SK-N-SH (cell line): ENCODE measurements at regions not wholly inside any gene's neighbourhood (a gene's known extent, or its start where the extent isn't known, plus 50 kb on each side); places are given as distances from the start of the nearest gene placed in this dataset.

Experiments used
- CTCF ChIP-seq: fragments of 200-600 bp; sonication (generic); IDR thresholded peaks from 2 replicates; pipeline ENCODE4 v1.6.1; 2017; ENCODE audit warnings: antibody characterized with exemption, mild to moderate bottlenecking, moderate library complexity
- EP300 ChIP-seq, 2 experiments: IDR thresholded peaks; 2 replicates each; pipeline versions ENCODE4 v1.4.0 to v1.6.1; 2012; ENCODE audit warnings: borderline replicate concordance in 1 of 2, low read depth in 1 of 2, low read length in 1 of 2
- EZH2phosphoT487 ChIP-seq: fragments of 200-600 bp; sonication (generic); IDR thresholded peaks from 2 replicates; pipeline ENCODE4 v1.6.1; 2017; ENCODE audit warnings: low read depth, mixed run types, mild to moderate bottlenecking, antibody characterized with exemption, moderate library complexity, borderline replicate concordance
- MAX ChIP-seq: IDR thresholded peaks from 2 replicates; pipeline ENCODE4 v1.4.0; 2012; ENCODE audit warnings: low read depth
- MEF2A ChIP-seq: IDR thresholded peaks from 2 replicates; pipeline ENCODE4 v1.4.0; 2012; ENCODE audit warnings: low read depth, borderline replicate concordance
- REST ChIP-seq: IDR thresholded peaks from 2 replicates; pipeline ENCODE4 v1.6.1; 2012; ENCODE audit warnings: mild to moderate bottlenecking, low read depth, low read length, moderate library complexity
- RFX5 ChIP-seq: IDR thresholded peaks from 2 replicates; pipeline ENCODE4 v1.6.1; 2012; ENCODE audit warnings: mild to moderate bottlenecking, improper control_type of control experiment, low read length
- SIN3A ChIP-seq: IDR thresholded peaks from 2 replicates; pipeline ENCODE4 v1.6.1; 2012; ENCODE audit warnings: low read depth, mild to moderate bottlenecking, low read length, moderate library complexity, borderline replicate concordance
- TAF1 ChIP-seq: IDR thresholded peaks from 2 replicates; pipeline ENCODE4 v1.6.1; 2012; ENCODE audit warnings: low read depth, mild to moderate bottlenecking, low read length, moderate library complexity, borderline replicate concordance
- USF2 ChIP-seq: fragments of 150-350 bp; IDR thresholded peaks from 2 replicates; pipeline ENCODE4 v1.6.1; 2017; ENCODE audit warnings: antibody characterized with exemption, low read length, low read depth, borderline replicate concordance

- TF ChIP-seq SIN3A (no peak), MAX (no peak), RFX5 (no peak), USF2 (no peak), EZH2phosphoT487 (no peak), CTCF (no peak), TAF1 (no peak), MEF2A (no peak), REST (no peak), EP300 (IDR thresholded peaks at IDR 0.05; ENCODE audit: borderline replicate concordance in 1 of 2, low read depth in 1 of 2, low read length in 1 of 2) (no peak)
Observed at GRCh38 chr6:33911488-33911887, 107.7 kb upstream of the MLN start.
